A549 (cell line): ENCODE measurements at regions not wholly inside any gene's neighbourhood (a gene's known extent, or its start where the extent isn't known, plus 50 kb on each side); places are given as distances from the start of the nearest gene placed in this dataset.

Source experiments
- CEBPB ChIP-seq, 2 experiments: fragments of >200 bp in 1 of 2; sonication (Bioruptor Twin) in 1 of 2; formaldehyde crosslinking in 1 of 2; IDR thresholded peaks; 2 replicates each; pipeline ENCODE4 v1.6.1; 2012 to 2016
- CTCF ChIP-seq: fragments of >200 bp; sonication (Bioruptor Twin); formaldehyde crosslinking; IDR thresholded peaks from 3 replicates; pipeline ENCODE4 v1.5.1; 2016
- EP300 ChIP-seq, 2 experiments: fragments of >200 bp; sonication (Bioruptor Twin); formaldehyde crosslinking; IDR thresholded peaks; 2 replicates in 1 of 2; 3 replicates in 1 of 2; pipeline ENCODE4 v1.6.1; 2016 to 2017
- KDM5A ChIP-seq: fragments of 200-600 bp; sonication (generic); IDR thresholded peaks from 2 replicates; pipeline ENCODE4 v1.6.1; 2016; ENCODE audit warnings: antibody characterized with exemption, mild to moderate bottlenecking
- POLR2A ChIP-seq: IDR thresholded peaks from 2 replicates; pipeline ENCODE4 v1.6.1; 2012; ENCODE audit warnings: mild to moderate bottlenecking, low read length
- RCOR1 ChIP-seq: fragments of 150-350 bp; IDR thresholded peaks from 2 replicates; pipeline ENCODE4 v1.6.1; 2014; ENCODE audit warnings: antibody characterized with exemption, low read length, low read depth
- REST ChIP-seq: fragments of 200-600 bp; sonication (generic); IDR thresholded peaks from 2 replicates; pipeline ENCODE4 v1.6.1; 2016; ENCODE audit warnings: antibody characterized with exemption, mild to moderate bottlenecking, moderate library complexity
- USF2 ChIP-seq: fragments of 450-650 bp; IDR thresholded peaks from 2 replicates; pipeline ENCODE4 v1.6.1; 2014; ENCODE audit warnings: antibody characterized with exemption

GRCh38 chr10:78785066-78785465 is 283.7 kb upstream of the ZMIZ1 start:
- TF ChIP-seq CTCF (no peak), RCOR1 (no peak), POLR2A (no peak), EP300 (IDR thresholded peaks at IDR 0.05) (no peak), USF2 (no peak), CEBPB (IDR thresholded peaks at IDR 0.05) (no peak), KDM5A (no peak), REST (no peak)
